MM.1S (cell line): ENCODE measurements at regions not wholly inside any gene's neighbourhood (a gene's known extent, or its start where the extent isn't known, plus 50 kb on each side); places are given as distances from the start of the nearest gene placed in this dataset.

Source experiments
- CTCF ChIP-seq: fragments of 300-600 bp; sonication (generic); IDR thresholded peaks from 2 replicates; pipeline ENCODE4 v1.5.1; 2016; ENCODE audit warnings: antibody characterized with exemption, low read length, mixed read lengths
- EZH2phosphoT487 ChIP-seq: fragments of 300-600 bp; sonication (generic); IDR thresholded peaks from 2 replicates; pipeline ENCODE4 v1.6.1; 2018; ENCODE audit warnings: antibody characterized with exemption, low read length

GRCh38 chr10:93219347-93219746, 145.7 kb downstream of the CYP26A1 start:
- TF ChIP-seq EZH2phosphoT487 (no peak), CTCF (no peak)
